Upper lobe of right lung (tissue), 1 donor: ENCODE measurements at regions not wholly inside any gene's neighbourhood (a gene's known extent, or its start where the extent isn't known, plus 50 kb on each side); places are given as distances from the start of the nearest gene placed in this dataset.

Experiments used
- ATAC-seq: fragments of 200-7000 bp; cut with Tn5 transposase; one replicate; pipeline ENCODE4 v1.9.1; 2020; ENCODE audit warnings: mild to moderate bottlenecking, moderate library complexity
- DNase-seq: peaks from one replicate; pipeline ENCODE4 v3.0.0-alpha.2; 2020
- H3K27ac ChIP-seq: fragments of 200-600 bp; one replicate; pipeline ENCODE4 v1.8.0; 2022
- H3K27me3 ChIP-seq: fragments of 200-600 bp; one replicate; pipeline ENCODE4 v1.8.0; 2022; ENCODE audit warnings: mild to moderate bottlenecking
- H3K36me3 ChIP-seq: fragments of 200-600 bp; one replicate; pipeline ENCODE4 v1.8.0; 2022
- H3K4me1 ChIP-seq: fragments of 200-600 bp; one replicate; pipeline ENCODE4 v1.8.0; 2022
- H3K4me3 ChIP-seq: fragments of 200-600 bp; one replicate; pipeline ENCODE4 v1.8.0; 2022; ENCODE audit warnings: mild to moderate bottlenecking
- H3K9me3 ChIP-seq: fragments of 200-600 bp; one replicate; pipeline ENCODE4 v1.8.0; 2022
- intact Hi-C: fragments of 100-400 bp; cut with DNase I; formaldehyde crosslinking; loops from one replicate; pipeline ENCODE4 v1.11.0; 2022
- TF ChIP-seq, protein P1 (sequence below): fragments of 200-600 bp; IDR thresholded peaks from one replicate; pipeline ENCODE4 v1.8.0; 2022; ENCODE audit warnings: antibody characterized with exemption
- donor health status: DM: no; HTN: yes; CAD: no; lungs with severe emphysema.

- TF ChIP-seq, protein P1, sequence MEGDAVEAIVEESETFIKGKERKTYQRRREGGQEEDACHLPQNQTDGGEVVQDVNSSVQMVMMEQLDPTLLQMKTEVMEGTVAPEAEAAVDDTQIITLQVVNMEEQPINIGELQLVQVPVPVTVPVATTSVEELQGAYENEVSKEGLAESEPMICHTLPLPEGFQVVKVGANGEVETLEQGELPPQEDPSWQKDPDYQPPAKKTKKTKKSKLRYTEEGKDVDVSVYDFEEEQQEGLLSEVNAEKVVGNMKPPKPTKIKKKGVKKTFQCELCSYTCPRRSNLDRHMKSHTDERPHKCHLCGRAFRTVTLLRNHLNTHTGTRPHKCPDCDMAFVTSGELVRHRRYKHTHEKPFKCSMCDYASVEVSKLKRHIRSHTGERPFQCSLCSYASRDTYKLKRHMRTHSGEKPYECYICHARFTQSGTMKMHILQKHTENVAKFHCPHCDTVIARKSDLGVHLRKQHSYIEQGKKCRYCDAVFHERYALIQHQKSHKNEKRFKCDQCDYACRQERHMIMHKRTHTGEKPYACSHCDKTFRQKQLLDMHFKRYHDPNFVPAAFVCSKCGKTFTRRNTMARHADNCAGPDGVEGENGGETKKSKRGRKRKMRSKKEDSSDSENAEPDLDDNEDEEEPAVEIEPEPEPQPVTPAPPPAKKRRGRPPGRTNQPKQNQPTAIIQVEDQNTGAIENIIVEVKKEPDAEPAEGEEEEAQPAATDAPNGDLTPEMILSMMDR, result no peak
- Histone ChIP-seq H3K36me3 (no peaks in the 10 kb centered on the region), H3K27ac (no peak overlapping the region), H3K27me3 (no peaks in the 10 kb centered on the region), H3K9me3 (no peaks in the 10 kb centered on the region), H3K4me3 (no peak overlapping the region), H3K4me1 (no peaks in the 10 kb centered on the region)
- ATAC-seq (peak; percentile 36), DNase-seq (no peak)
- intact Hi-C loops, result no loop called here
Measured at GRCh38 chr15:29403772-29404171, 134.2 kb upstream of the NSMCE3 start.

GRCh38 chr15:29401644-29402043 is 132.0 kb upstream of the NSMCE3 start:
- Histone ChIP-seq H3K27ac (no peak overlapping the region), H3K9me3 (no peaks in the 10 kb centered on the region), H3K4me3 (no peak overlapping the region), H3K4me1 (no peaks in the 10 kb centered on the region), H3K36me3 (no peaks in the 10 kb centered on the region), H3K27me3 (no peaks in the 10 kb centered on the region)
- DNase-seq (no peak), ATAC-seq (no peak)
- intact Hi-C loops, result no loop called here
- TF ChIP-seq, protein P1, result no peak

DNA sequence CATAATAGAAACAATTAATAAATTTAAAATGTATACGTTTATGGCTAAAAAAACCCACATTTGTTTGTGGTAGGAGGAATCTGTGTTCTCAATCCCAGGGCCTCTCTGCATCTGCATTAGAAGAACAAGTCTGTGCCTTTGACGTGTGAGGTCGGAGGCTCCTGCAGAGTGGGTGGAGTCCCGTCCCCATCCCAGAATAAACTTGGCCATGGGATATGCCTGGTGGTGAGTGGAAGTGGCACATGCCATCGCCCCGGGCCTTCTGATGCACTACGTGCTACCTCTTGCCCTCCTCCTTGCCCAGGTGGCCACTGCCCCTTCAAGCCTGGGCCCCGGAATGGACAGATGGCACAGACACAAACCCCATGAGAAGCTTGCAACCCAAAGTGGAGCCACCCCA is 131.1 kb upstream of the NSMCE3 start:
- Histone ChIP-seq H3K4me1 (no peaks in the 10 kb centered on the region), H3K4me3 (no peak overlapping the region), H3K36me3 (no peaks in the 10 kb centered on the region), H3K27me3 (no peaks in the 10 kb centered on the region), H3K9me3 (no peaks in the 10 kb centered on the region), H3K27ac (no peak overlapping the region)
- TF ChIP-seq, protein P1, result no peak
- DNase-seq, result no peak
- intact Hi-C loops, result no loop called here
- ATAC-seq, result no peak

- DNase-seq, result no peak
- no peaks in the 10 kb centered on the region for H3K4me1 ChIP-seq
- no peak for ATAC-seq
- no peak overlapping the region for H3K4me3 ChIP-seq
- H3K27me3 ChIP-seq, result no peaks in the 10 kb centered on the region
- H3K36me3 ChIP-seq, result no peaks in the 10 kb centered on the region
- no peak overlapping the region for H3K27ac ChIP-seq
- TF ChIP-seq, protein P1, result no peak
- H3K9me3 ChIP-seq, result no peaks in the 10 kb centered on the region
- intact Hi-C loops, result no loop called here
Measured at GRCh38 chr15:29398907-29399306, 129.3 kb upstream of the NSMCE3 start.

- no peak for ATAC-seq
- TF ChIP-seq, protein P1, result no peak
Measured at GRCh38 chr15:29396176-29396811, 126.7 kb upstream of the NSMCE3 start.

GRCh38 chr15:29393443-29393842 is 123.8 kb upstream of the NSMCE3 start:
- H3K27me3 ChIP-seq, result no peaks in the 10 kb centered on the region
- no peaks in the 10 kb centered on the region for H3K36me3 ChIP-seq
- TF ChIP-seq, protein P1, result no peak
- no peak overlapping the region for H3K4me3 ChIP-seq
- no peak overlapping the region for H3K27ac ChIP-seq
- DNase-seq (no peak), ATAC-seq (no peak)
- no peaks in the 10 kb centered on the region for H3K9me3 ChIP-seq
- intact Hi-C loops, result no loop called here
- no peaks in the 10 kb centered on the region for H3K4me1 ChIP-seq

More at GRCh38 chr15:29396176-29396811, 126.7 kb upstream of the NSMCE3 start:
- Histone ChIP-seq H3K9me3 (no peaks in the 10 kb centered on the region), H3K27me3 (no peaks in the 10 kb centered on the region), H3K36me3 (no peaks in the 10 kb centered on the region), H3K27ac (no peak overlapping the region), H3K4me1 (no peaks in the 10 kb centered on the region), H3K4me3 (no peak overlapping the region)
- intact Hi-C loops, result no loop called here
- no peak for DNase-seq
